ENCODE measurements at regions not wholly inside any gene's neighbourhood (a gene's known extent, or its start where the extent isn't known, plus 50 kb on each side); places are given as distances from the start of the nearest gene placed in this dataset.

DNA sequence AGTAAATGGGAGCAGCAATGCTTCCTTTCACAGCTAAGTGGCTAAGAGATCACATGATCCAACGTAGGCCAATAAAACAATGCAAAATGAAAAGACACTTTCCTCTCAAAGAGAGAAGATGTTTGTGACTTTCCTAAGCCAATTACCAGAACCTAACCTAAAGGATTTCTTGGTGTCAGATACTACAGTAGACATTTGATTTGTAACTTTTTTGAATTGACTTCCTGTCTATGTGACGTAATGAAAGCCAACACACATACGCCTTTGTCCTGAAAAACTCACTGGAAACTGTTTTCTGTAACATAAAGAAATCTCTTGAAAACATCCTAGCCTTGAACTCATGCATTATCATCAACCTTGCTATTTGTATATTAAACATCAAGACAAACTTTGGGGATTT is 417.1 kb downstream of the GPAM start:
- Mint-ChIP-seq H3K27me3 (peaks cover 0 to 12% (median 4%) of the 10 kb centered on the region in 5 donors), H3K36me3 (peaks cover 0 to 3% (median 0%) of the 10 kb centered on the region in 5 donors), H3K9me3 (peaks cover 0 to 10% (median 0%) of the 10 kb centered on the region in 11 donors), H3K4me3 (no peak overlapping the region), H3K27ac (no peak overlapping the region), H3K4me1 (no peaks in the 10 kb centered on the region)
- Histone ChIP-seq H3K27ac (ENCODE audit: low read depth, low read length) (no peak overlapping the region), H3K4me1 (ENCODE audit: control insufficient read depth in 2 of 2, insufficient read depth in 2 of 2, low read length in 2 of 2) (no peaks in the 10 kb centered on the region), H3K27me3 (ENCODE audit: control insufficient read depth in 2 of 2, insufficient read depth in 2 of 2, low read length in 2 of 2) (no peaks in the 10 kb centered on the region), H3K4me3 (ENCODE audit: low read length) (no peak overlapping the region), H3K9me3 (ENCODE audit: control insufficient read depth in 2 of 3, low read length in 3 of 3) (no peaks in the 10 kb centered on the region), H3K36me3 (ENCODE audit: control insufficient read depth in 2 of 3, insufficient read depth in 3 of 3, low read length in 3 of 3) (no peaks in the 10 kb centered on the region)
- ATAC-seq (no peak), DNase-seq (no peak)
- intact Hi-C loops (cut with micrococcal nuclease) = no loop called here
- ChIA-PET CTCF (interaction anchor here (0.7 kb wide), 1 partner anchor 54 kb away, joined by 3 read pairs; no protein-coding TSS in a partner anchor), POLR2A (no interaction called here)

DNA sequence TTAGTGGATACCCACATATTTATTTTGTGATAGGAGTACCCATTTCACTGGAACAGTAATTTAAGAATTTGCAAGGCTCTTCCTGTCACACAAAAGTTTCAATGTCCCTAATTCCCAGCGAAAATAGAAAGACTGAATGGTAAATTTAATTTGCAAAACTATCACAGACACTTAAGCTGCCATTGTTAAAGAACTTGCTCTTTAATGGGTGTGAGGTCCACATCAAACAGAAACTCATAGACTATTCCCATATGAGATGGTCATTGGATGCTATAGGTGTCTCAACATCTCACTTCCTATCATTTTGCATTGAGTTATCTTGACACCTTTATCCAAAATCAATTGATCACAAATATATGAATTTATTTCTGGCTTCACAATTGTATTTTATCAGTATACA is 415.9 kb downstream of the GPAM start:
- Mint-ChIP-seq H3K4me1 (no peaks in the 10 kb centered on the region), H3K36me3 (peaks cover 0 to 3% (median 0%) of the 10 kb centered on the region in 5 donors), H3K27ac (no peak overlapping the region), H3K9me3 (peaks cover 0 to 10% (median 0%) of the 10 kb centered on the region in 11 donors), H3K4me3 (no peak overlapping the region), H3K27me3 (peaks cover 0 to 12% (median 4%) of the 10 kb centered on the region in 5 donors)
- H3K4me3 ChIP-seq (ENCODE audit: low read length) = no peak overlapping the region
- H3K27ac ChIP-seq (ENCODE audit: low read depth, low read length) = no peak overlapping the region
- ATAC-seq (no peak), DNase-seq (no peak)
- CTCF ChIA-PET = no interaction called here
- no peaks in the 10 kb centered on the region for H3K9me3 ChIP-seq (ENCODE audit: control insufficient read depth in 2 of 3, low read length in 3 of 3)
- intact Hi-C loops (cut with micrococcal nuclease) = no loop called here
- H3K36me3 ChIP-seq (ENCODE audit: control insufficient read depth in 2 of 3, insufficient read depth in 3 of 3, low read length in 3 of 3) = no peaks in the 10 kb centered on the region
- H3K4me1 ChIP-seq (ENCODE audit: control insufficient read depth in 2 of 2, insufficient read depth in 2 of 2, low read length in 2 of 2) = no peaks in the 10 kb centered on the region
- no peaks in the 10 kb centered on the region for H3K27me3 ChIP-seq (ENCODE audit: control insufficient read depth in 2 of 2, insufficient read depth in 2 of 2, low read length in 2 of 2)
- POLR2A ChIA-PET = no interaction called here

DNA sequence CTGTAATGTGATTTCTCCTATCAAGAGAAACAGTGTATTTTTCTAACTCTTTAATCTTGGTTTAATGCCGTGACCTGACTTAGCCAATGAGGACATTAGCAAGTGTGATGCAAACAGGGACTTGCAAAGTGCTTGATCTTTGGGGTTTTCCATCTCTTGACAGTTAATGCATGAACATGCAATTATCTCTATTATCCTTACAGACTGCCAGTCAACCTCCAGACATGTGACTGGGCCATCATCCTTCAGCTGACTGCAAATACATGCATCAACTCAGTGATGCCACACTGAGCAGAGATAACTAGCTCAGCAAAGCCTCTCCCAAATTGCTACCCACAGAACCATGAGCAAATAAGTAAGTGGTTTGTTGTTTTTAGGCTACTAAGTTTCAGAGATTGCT is 409.6 kb downstream of the GPAM start:
- ATAC-seq (no peak), DNase-seq (no peak)
- Histone ChIP-seq H3K9me3 (ENCODE audit: control insufficient read depth in 2 of 3, low read length in 3 of 3) (no peaks in the 10 kb centered on the region), H3K4me1 (ENCODE audit: control insufficient read depth in 2 of 2, insufficient read depth in 2 of 2, low read length in 2 of 2) (no peaks in the 10 kb centered on the region), H3K27me3 (ENCODE audit: control insufficient read depth in 2 of 2, insufficient read depth in 2 of 2, low read length in 2 of 2) (no peaks in the 10 kb centered on the region), H3K36me3 (ENCODE audit: control insufficient read depth in 2 of 3, insufficient read depth in 3 of 3, low read length in 3 of 3) (no peaks in the 10 kb centered on the region), H3K4me3 (ENCODE audit: low read length) (no peak overlapping the region), H3K27ac (ENCODE audit: low read depth, low read length) (no peak overlapping the region)
- peaks cover 0 to 5% (median 0%) of the 10 kb centered on the region in 11 donors for H3K9me3 Mint-ChIP-seq
- H3K36me3 Mint-ChIP-seq = peaks cover 0 to 3% (median 0%) of the 10 kb centered on the region in 5 donors
- ChIA-PET CTCF (interaction anchor here (0.8 kb wide), 1 partner anchor 11 kb away, joined by 3 read pairs; no protein-coding TSS in a partner anchor), POLR2A (no interaction called here)
- H3K4me1 Mint-ChIP-seq = no peaks in the 10 kb centered on the region
- H3K27me3 Mint-ChIP-seq = peaks cover 0 to 12% (median 4%) of the 10 kb centered on the region in 5 donors
- H3K4me3 Mint-ChIP-seq = no peak overlapping the region
- no peak overlapping the region for H3K27ac Mint-ChIP-seq
- intact Hi-C loops (cut with micrococcal nuclease) = no loop called here

GRCh38 chr10:111774486-111774885 is 409.1 kb downstream of the GPAM start:
- intact Hi-C loops (cut with micrococcal nuclease) = no loop called here
- no peak overlapping the region for H3K4me3 Mint-ChIP-seq

DNA sequence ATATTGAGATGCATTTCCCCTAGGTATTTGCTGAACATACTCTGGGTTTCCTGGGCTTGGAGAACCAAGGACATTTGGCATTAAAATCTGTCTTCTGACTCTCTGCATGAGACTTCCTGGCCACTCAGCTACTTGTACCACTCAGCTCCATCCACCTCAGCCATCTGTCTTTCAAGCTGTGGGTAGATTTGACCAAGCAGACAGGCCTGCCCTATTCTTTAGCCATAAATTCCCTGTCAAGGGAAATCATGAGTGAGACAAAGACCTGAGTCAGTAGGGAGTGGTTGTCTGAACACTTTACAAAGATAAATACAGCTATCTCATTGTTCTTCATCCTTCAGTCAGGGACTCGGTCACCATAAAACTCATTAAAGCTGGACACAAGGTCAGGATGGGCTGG is 399.1 kb downstream of the GPAM start:
- Histone ChIP-seq H3K27ac (ENCODE audit: low read depth, low read length) (no peak overlapping the region), H3K36me3 (ENCODE audit: control insufficient read depth in 2 of 3, insufficient read depth in 3 of 3, low read length in 3 of 3) (no peaks in the 10 kb centered on the region), H3K4me3 (ENCODE audit: low read length) (no peak overlapping the region), H3K4me1 (ENCODE audit: control insufficient read depth in 2 of 2, insufficient read depth in 2 of 2, low read length in 2 of 2) (no peaks in the 10 kb centered on the region), H3K27me3 (ENCODE audit: control insufficient read depth in 2 of 2, insufficient read depth in 2 of 2, low read length in 2 of 2) (no peaks in the 10 kb centered on the region), H3K9me3 (ENCODE audit: control insufficient read depth in 2 of 3, low read length in 3 of 3) (no peaks in the 10 kb centered on the region)
- no peak for ATAC-seq
- Mint-ChIP-seq H3K27me3 (peaks cover 0 to 9% (median 4%) of the 10 kb centered on the region in 5 donors), H3K27ac (no peak overlapping the region), H3K4me1 (no peaks in the 10 kb centered on the region), H3K4me3 (no peak overlapping the region), H3K36me3 (no peaks in the 10 kb centered on the region), H3K9me3 (peaks cover 0 to 6% (median 0%) of the 10 kb centered on the region in 11 donors)
- ChIA-PET CTCF (no interaction called here), POLR2A (no interaction called here)
- no peak for DNase-seq
- intact Hi-C loops (cut with micrococcal nuclease) = no loop called here

More at GRCh38 chr10:111774486-111774885, 409.1 kb downstream of the GPAM start:
- peaks cover 0 to 5% (median 0%) of the 10 kb centered on the region in 11 donors for H3K9me3 Mint-ChIP-seq
- no peak overlapping the region for H3K27ac ChIP-seq (ENCODE audit: low read depth, low read length)
- no peaks in the 10 kb centered on the region for H3K9me3 ChIP-seq (ENCODE audit: control insufficient read depth in 2 of 3, low read length in 3 of 3)
- no peaks in the 10 kb centered on the region for H3K4me1 ChIP-seq (ENCODE audit: control insufficient read depth in 2 of 2, insufficient read depth in 2 of 2, low read length in 2 of 2)
- H3K36me3 ChIP-seq (ENCODE audit: control insufficient read depth in 2 of 3, insufficient read depth in 3 of 3, low read length in 3 of 3) = no peaks in the 10 kb centered on the region
- no peak overlapping the region for H3K4me3 ChIP-seq (ENCODE audit: low read length)
- peaks cover 0 to 3% (median 0%) of the 10 kb centered on the region in 5 donors for H3K36me3 Mint-ChIP-seq
- no peaks in the 10 kb centered on the region for H3K4me1 Mint-ChIP-seq
- H3K27me3 Mint-ChIP-seq = peaks cover 0 to 12% (median 4%) of the 10 kb centered on the region in 5 donors
- CTCF ChIA-PET = interaction anchor here (0.8 kb wide), 1 partner anchor 12 kb away, joined by 3 read pairs; no protein-coding TSS in a partner anchor
- ATAC-seq (no peak), DNase-seq (no peak)
- H3K27me3 ChIP-seq (ENCODE audit: control insufficient read depth in 2 of 2, insufficient read depth in 2 of 2, low read length in 2 of 2) = no peaks in the 10 kb centered on the region
- POLR2A ChIA-PET = no interaction called here
- H3K27ac Mint-ChIP-seq = no peak overlapping the region

- no peaks in the 10 kb centered on the region for H3K4me1 ChIP-seq (ENCODE audit: control insufficient read depth in 2 of 2, insufficient read depth in 2 of 2, low read length in 2 of 2)
- H3K4me3 Mint-ChIP-seq = no peak overlapping the region
- no peak overlapping the region for H3K4me3 ChIP-seq (ENCODE audit: low read length)
- H3K9me3 Mint-ChIP-seq = peaks cover 0 to 6% (median under 1%) of the 10 kb centered on the region in 11 donors
- no peaks in the 10 kb centered on the region for H3K4me1 Mint-ChIP-seq
- H3K27me3 Mint-ChIP-seq = peaks cover 0 to 9% (median 4%) of the 10 kb centered on the region in 5 donors
- no peak overlapping the region for H3K27ac Mint-ChIP-seq
- no peaks in the 10 kb centered on the region for H3K36me3 Mint-ChIP-seq
- no peaks in the 10 kb centered on the region for H3K36me3 ChIP-seq (ENCODE audit: control insufficient read depth in 2 of 3, insufficient read depth in 3 of 3, low read length in 3 of 3)
- POLR2A ChIA-PET = no interaction called here
- CTCF ChIA-PET = no interaction called here
- H3K9me3 ChIP-seq (ENCODE audit: control insufficient read depth in 2 of 3, low read length in 3 of 3) = no peaks in the 10 kb centered on the region
- intact Hi-C loops (cut with micrococcal nuclease) = no loop called here
- no peaks in the 10 kb centered on the region for H3K27me3 ChIP-seq (ENCODE audit: control insufficient read depth in 2 of 2, insufficient read depth in 2 of 2, low read length in 2 of 2)
- no peak overlapping the region for H3K27ac ChIP-seq (ENCODE audit: low read depth, low read length)
- ATAC-seq = no peak
- DNase-seq = no peak
Observed at GRCh38 chr10:111784946-111785465, 398.6 kb downstream of the GPAM start.

GRCh38 chr10:111785921-111786320 is 397.6 kb downstream of the GPAM start:
- no peaks in the 10 kb centered on the region for H3K4me1 ChIP-seq (ENCODE audit: control insufficient read depth in 2 of 2, insufficient read depth in 2 of 2, low read length in 2 of 2)
- no peaks in the 10 kb centered on the region for H3K4me1 Mint-ChIP-seq
- H3K27ac ChIP-seq (ENCODE audit: low read depth, low read length) = no peak overlapping the region
- no peak overlapping the region for H3K27ac Mint-ChIP-seq
- H3K9me3 ChIP-seq (ENCODE audit: control insufficient read depth in 2 of 3, low read length in 3 of 3) = no peaks in the 10 kb centered on the region
- DNase-seq = no peak
- CTCF ChIA-PET = no interaction called here
- intact Hi-C loops (cut with micrococcal nuclease) = no loop called here
- H3K9me3 Mint-ChIP-seq = peaks cover 0 to 10% (median 1%) of the 10 kb centered on the region in 11 donors
- no peak overlapping the region for H3K4me3 ChIP-seq (ENCODE audit: low read length)
- no peaks in the 10 kb centered on the region for H3K27me3 ChIP-seq (ENCODE audit: control insufficient read depth in 2 of 2, insufficient read depth in 2 of 2, low read length in 2 of 2)
- H3K36me3 ChIP-seq (ENCODE audit: control insufficient read depth in 2 of 3, insufficient read depth in 3 of 3, low read length in 3 of 3) = no peaks in the 10 kb centered on the region
- H3K27me3 Mint-ChIP-seq = peaks cover 0 to 9% (median 4%) of the 10 kb centered on the region in 5 donors
- ATAC-seq = no peak
- POLR2A ChIA-PET = no interaction called here
- no peak overlapping the region for H3K4me3 Mint-ChIP-seq
- no peaks in the 10 kb centered on the region for H3K36me3 Mint-ChIP-seq

Measured in naive thymus-derived CD4-positive, alpha-beta T cell (primary cell).